WI38 (cell line): ENCODE measurements at regions not wholly inside any gene's neighbourhood (a gene's known extent, or its start where the extent isn't known, plus 50 kb on each side); places are given as distances from the start of the nearest gene placed in this dataset.

Experiments
- H3K4me3 ChIP-seq: 2 replicates; pipeline ENCODE4 v1.5.1; 2011; ENCODE audit warnings: low read depth, mild to moderate bottlenecking, control low read depth, low read length
- CTCF ChIP-seq: IDR thresholded peaks from 2 replicates; pipeline ENCODE4 v1.5.1; 2012; ENCODE audit warnings: low read depth, mild to moderate bottlenecking, control low read depth, low read length

GRCh38 chr15:37586976-37587375 is 347.5 kb upstream of the TMCO5A start:
- no peak for TF ChIP-seq CTCF

GRCh38 chr15:37594417-37594816 is 340.0 kb upstream of the TMCO5A start:
- no peak for TF ChIP-seq CTCF
- H3K4me3 ChIP-seq, result no peak overlapping the region

More at GRCh38 chr15:37586976-37587375, 347.5 kb upstream of the TMCO5A start:
- no peak overlapping the region for H3K4me3 ChIP-seq

- no peak for TF ChIP-seq CTCF
Observed at GRCh38 chr15:37595426-37595970, 338.9 kb upstream of the TMCO5A start.

GRCh38 chr15:37599156-37599555 is 335.3 kb upstream of the TMCO5A start:
- no peak overlapping the region for H3K4me3 ChIP-seq
- no peak for TF ChIP-seq CTCF

More at GRCh38 chr15:37595426-37595970, 338.9 kb upstream of the TMCO5A start:
- no peak overlapping the region for H3K4me3 ChIP-seq

GRCh38 chr15:37616215-37616614 is 318.2 kb upstream of the TMCO5A start:
- TF ChIP-seq CTCF, result no peak
- no peak overlapping the region for H3K4me3 ChIP-seq

- no peak overlapping the region for H3K4me3 ChIP-seq
- TF ChIP-seq CTCF, result no peak
Observed at GRCh38 chr15:37618353-37618752, 316.1 kb upstream of the TMCO5A start.

DNA sequence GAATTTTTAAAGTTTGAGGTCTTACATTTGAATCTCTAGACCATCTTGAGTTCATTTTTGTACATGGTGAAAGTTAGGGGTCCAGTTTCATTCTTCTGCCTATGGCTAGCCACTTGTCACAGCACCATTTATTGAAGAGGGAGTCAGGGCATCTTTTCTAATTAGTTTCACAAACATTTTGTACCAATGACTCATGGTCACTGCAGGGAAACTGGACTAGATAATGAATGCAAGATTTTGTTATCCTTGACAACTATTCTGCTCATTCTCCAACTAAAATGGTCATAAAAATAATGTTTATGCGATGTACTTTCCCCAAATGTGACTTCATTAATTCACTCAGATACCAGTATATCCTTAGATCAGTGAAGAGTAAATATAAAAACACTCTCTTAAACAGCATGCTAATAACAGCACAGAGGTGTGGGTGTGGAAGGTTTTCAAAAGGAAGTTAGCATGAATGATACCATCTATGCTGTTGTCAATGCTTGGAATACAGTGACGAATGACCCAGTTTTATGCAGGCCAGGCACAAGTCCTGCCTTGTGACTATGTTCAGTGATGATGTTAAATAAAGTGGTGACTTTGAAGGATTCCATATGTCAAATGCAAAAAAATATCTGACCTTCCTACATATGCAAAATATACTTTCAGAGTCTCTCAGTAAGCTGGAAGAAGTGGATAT is 314.9 kb upstream of the TMCO5A start:
- TF ChIP-seq CTCF, result no peak
- H3K4me3 ChIP-seq, result no peak overlapping the region
